ENCODE measurements at regions not wholly inside any gene's neighbourhood (a gene's known extent, or its start where the extent isn't known, plus 50 kb on each side); places are given as distances from the start of the nearest gene placed in this dataset.

DNA sequence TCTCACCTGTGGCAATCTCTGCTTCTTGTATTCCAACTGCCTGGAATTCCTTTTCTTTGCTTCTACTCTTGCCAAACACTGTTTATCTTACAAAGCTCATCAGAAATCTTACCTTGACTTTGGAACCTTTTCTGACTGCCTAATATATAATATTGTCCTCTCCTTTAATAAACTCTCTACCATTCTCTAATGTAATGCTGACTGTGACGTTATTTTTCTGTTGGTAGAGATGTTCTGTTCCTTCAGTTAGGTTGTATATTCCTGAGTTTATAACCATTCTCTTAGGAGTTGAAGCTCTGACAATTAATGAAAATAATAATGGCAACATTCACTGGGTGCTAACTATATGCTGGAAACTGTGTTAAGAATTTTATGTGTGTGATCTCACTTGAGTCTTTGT lies 188.8 kb upstream of the ATP10B start:
- DNase-seq (ENCODE audit: low read depth, low spot score) (no peak), ATAC-seq (no peak)
- BruUV-seq (replicated peaks), result no TSS peak

More for the DNA sequence above, 188.8 kb upstream of the ATP10B start:
- no peaks in the 10 kb centered on the region for H4K20me1 ChIP-seq (ENCODE audit: insufficient read depth)
- H2AFZ ChIP-seq (ENCODE audit: low read depth, low read length, poor library complexity, severe bottlenecking), result no peak overlapping the region
- TF ChIP-seq, protein P1, sequence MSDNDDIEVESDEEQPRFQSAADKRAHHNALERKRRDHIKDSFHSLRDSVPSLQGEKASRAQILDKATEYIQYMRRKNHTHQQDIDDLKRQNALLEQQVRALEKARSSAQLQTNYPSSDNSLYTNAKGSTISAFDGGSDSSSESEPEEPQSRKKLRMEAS (IDR thresholded peaks at IDR 0.05), result no peak
- TF ChIP-seq EZH2phosphoT487 (IDR thresholded peaks at IDR 0.05; ENCODE audit: borderline replicate concordance) (no peak), ELF1 (IDR thresholded peaks at IDR 0.05; ENCODE audit: borderline replicate concordance, low read depth) (no peak), RAD21 (IDR thresholded peaks at IDR 0.05; ENCODE audit: low read depth) (no peak), POLR2AphosphoS5 (IDR thresholded peaks at IDR 0.05; ENCODE audit: low read depth, low read length) (no peak), CEBPB (IDR thresholded peaks at IDR 0.05; ENCODE audit: low read depth) (no peak), EGR1 (IDR thresholded peaks at IDR 0.05; ENCODE audit: low read depth) (no peak), YY1 (IDR thresholded peaks at IDR 0.05; ENCODE audit: extremely low read depth, insufficient replicate concordance, low read depth, low read length) (no peak), ZFX (IDR thresholded peaks at IDR 0.05) (no peak), CBX3 (IDR thresholded peaks at IDR 0.05; ENCODE audit: low read depth) (no peak), SIN3A (IDR thresholded peaks at IDR 0.05; ENCODE audit: low read depth) (no peak), POLR2A (IDR thresholded peaks at IDR 0.05; ENCODE audit: borderline replicate concordance, extremely low read depth, insufficient read depth, insufficient read length) (no peak)
- TF ChIP-seq, protein P2, sequence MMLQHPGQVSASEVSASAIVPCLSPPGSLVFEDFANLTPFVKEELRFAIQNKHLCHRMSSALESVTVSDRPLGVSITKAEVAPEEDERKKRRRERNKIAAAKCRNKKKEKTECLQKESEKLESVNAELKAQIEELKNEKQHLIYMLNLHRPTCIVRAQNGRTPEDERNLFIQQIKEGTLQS (IDR thresholded peaks at IDR 0.05), result no peak
- TF ChIP-seq, protein P3, sequence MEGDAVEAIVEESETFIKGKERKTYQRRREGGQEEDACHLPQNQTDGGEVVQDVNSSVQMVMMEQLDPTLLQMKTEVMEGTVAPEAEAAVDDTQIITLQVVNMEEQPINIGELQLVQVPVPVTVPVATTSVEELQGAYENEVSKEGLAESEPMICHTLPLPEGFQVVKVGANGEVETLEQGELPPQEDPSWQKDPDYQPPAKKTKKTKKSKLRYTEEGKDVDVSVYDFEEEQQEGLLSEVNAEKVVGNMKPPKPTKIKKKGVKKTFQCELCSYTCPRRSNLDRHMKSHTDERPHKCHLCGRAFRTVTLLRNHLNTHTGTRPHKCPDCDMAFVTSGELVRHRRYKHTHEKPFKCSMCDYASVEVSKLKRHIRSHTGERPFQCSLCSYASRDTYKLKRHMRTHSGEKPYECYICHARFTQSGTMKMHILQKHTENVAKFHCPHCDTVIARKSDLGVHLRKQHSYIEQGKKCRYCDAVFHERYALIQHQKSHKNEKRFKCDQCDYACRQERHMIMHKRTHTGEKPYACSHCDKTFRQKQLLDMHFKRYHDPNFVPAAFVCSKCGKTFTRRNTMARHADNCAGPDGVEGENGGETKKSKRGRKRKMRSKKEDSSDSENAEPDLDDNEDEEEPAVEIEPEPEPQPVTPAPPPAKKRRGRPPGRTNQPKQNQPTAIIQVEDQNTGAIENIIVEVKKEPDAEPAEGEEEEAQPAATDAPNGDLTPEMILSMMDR (IDR thresholded peaks at IDR 0.05 in 2 of 3, conservative IDR thresholded peaks at IDR 0.05 in 1 of 3; ENCODE audit: borderline replicate concordance in 1 of 3, insufficient read depth in 1 of 3, low read depth in 2 of 3, low read length in 2 of 3), result no peak
- TF ChIP-seq, protein P4, sequence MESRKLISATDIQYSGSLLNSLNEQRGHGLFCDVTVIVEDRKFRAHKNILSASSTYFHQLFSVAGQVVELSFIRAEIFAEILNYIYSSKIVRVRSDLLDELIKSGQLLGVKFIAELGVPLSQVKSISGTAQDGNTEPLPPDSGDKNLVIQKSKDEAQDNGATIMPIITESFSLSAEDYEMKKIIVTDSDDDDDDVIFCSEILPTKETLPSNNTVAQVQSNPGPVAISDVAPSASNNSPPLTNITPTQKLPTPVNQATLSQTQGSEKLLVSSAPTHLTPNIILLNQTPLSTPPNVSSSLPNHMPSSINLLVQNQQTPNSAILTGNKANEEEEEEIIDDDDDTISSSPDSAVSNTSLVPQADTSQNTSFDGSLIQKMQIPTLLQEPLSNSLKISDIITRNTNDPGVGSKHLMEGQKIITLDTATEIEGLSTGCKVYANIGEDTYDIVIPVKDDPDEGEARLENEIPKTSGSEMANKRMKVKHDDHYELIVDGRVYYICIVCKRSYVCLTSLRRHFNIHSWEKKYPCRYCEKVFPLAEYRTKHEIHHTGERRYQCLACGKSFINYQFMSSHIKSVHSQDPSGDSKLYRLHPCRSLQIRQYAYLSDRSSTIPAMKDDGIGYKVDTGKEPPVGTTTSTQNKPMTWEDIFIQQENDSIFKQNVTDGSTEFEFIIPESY (IDR thresholded peaks at IDR 0.05; ENCODE audit: extremely low read depth, insufficient replicate concordance, low read length), result no peak
- POLR2A ChIA-PET, result no interaction called here
- no peaks in the 10 kb centered on the region for H3K27me3 ChIP-seq (ENCODE audit: insufficient read depth, low read length)
- intact Hi-C loops (cut with micrococcal nuclease), result no loop called here
- RAD21 ChIA-PET (ENCODE audit: low non-redundant PET in 1 of 2, low total read pairs in 2 of 2, uncharacterized antibody in 2 of 2, unreplicated experiment in 2 of 2), result no interaction called here
- H3K9me3 ChIP-seq (ENCODE audit: control insufficient read depth in 1 of 2, insufficient read depth in 1 of 2, low read depth in 1 of 2, low read length in 2 of 2), result peaks cover 0 to under 1% of the 10 kb centered on the region in 2 experiments; a peak in 1 of 4 replicates
- no peaks in the 10 kb centered on the region for H3K79me2 ChIP-seq (ENCODE audit: insufficient read depth, low read length)
- H3K27ac ChIP-seq (ENCODE audit: low read depth, low read length), result no peak overlapping the region
- no peak overlapping the region for H3K9ac ChIP-seq (ENCODE audit: low read length)
- no peaks in the 10 kb centered on the region for H3K4me1 ChIP-seq (ENCODE audit: control insufficient read depth in 1 of 2, insufficient read depth in 2 of 2, low read length in 2 of 2)
- CTCF ChIA-PET, result no interaction called here
- H3K9me2 ChIP-seq (ENCODE audit: insufficient read depth), result no peaks in the 10 kb centered on the region
- no peaks in the 10 kb centered on the region for H3K36me3 ChIP-seq (ENCODE audit: control insufficient read depth in 1 of 2, insufficient read depth in 2 of 2, low read length in 2 of 2)
- H3K4me2 ChIP-seq (ENCODE audit: low read length), result no peak overlapping the region
- no peak overlapping the region for H3K4me3 ChIP-seq (replicated peaks in 1 of 2; ENCODE audit: low read depth in 1 of 2, low read length in 2 of 2)

All from HCT116 (cell line).